Mesothelial cell of epicardium (in vitro differentiated cells): ENCODE measurements at regions not wholly inside any gene's neighbourhood (a gene's known extent, or its start where the extent isn't known, plus 50 kb on each side); places are given as distances from the start of the nearest gene placed in this dataset.

ENCODE experiments used
- DNase-seq, 2 experiments: peaks; one replicate each; pipeline ENCODE4 v3.0.0; 2021; ENCODE audit warnings: low spot score in 2 of 2; ENCODE audit not compliant: unreplicated experiment in 2 of 2
- H3K27ac Mint-ChIP-seq: 2 replicates; pipeline ENCODE4 v1.8.0; 2021; ENCODE audit warnings: mixed read lengths
- H3K27me3 Mint-ChIP-seq: 2 replicates; pipeline ENCODE4 v1.8.0; 2021; ENCODE audit warnings: low read depth, mixed read lengths
- H3K36me3 Mint-ChIP-seq: 2 replicates; pipeline ENCODE4 v1.8.0; 2021; ENCODE audit warnings: mixed read lengths
- H3K4me1 Mint-ChIP-seq: 2 replicates; pipeline ENCODE4 v1.8.0; 2021; ENCODE audit warnings: mixed read lengths
- H3K4me3 Mint-ChIP-seq: 2 replicates; pipeline ENCODE4 v1.8.0; 2021; ENCODE audit warnings: mild to moderate bottlenecking, moderate library complexity, mixed read lengths
- H3K9me3 Mint-ChIP-seq: 2 replicates; pipeline ENCODE4 v1.8.0; 2021; ENCODE audit warnings: mixed read lengths
- TF ChIP-seq, protein P1 (sequence below): fragments of 200-600 bp; sonication (generic); IDR thresholded peaks from one replicate; pipeline ENCODE4 v1.5.0; 2021; ENCODE audit warnings: antibody characterized with exemption; ENCODE audit not compliant: unreplicated experiment

DNA sequence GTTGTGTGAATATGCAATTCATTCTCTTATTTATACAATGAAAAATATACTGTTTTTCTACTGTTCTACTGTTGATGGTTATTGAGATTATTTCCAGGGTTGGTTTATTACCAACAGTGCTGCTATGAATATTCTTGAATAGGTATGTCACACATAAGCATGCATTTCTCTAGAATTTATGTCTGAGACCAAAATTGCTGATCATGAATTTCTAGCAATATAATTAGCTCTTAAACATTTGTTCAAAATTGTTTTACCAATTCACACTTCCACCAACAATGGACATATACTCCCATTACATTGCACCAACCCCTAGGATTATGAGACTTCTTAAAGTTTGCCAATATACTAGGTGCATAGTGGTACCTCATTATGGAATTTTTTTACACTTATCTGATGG, 164.1 kb upstream of the KCNQ5 start:
- TF ChIP-seq, protein P1, sequence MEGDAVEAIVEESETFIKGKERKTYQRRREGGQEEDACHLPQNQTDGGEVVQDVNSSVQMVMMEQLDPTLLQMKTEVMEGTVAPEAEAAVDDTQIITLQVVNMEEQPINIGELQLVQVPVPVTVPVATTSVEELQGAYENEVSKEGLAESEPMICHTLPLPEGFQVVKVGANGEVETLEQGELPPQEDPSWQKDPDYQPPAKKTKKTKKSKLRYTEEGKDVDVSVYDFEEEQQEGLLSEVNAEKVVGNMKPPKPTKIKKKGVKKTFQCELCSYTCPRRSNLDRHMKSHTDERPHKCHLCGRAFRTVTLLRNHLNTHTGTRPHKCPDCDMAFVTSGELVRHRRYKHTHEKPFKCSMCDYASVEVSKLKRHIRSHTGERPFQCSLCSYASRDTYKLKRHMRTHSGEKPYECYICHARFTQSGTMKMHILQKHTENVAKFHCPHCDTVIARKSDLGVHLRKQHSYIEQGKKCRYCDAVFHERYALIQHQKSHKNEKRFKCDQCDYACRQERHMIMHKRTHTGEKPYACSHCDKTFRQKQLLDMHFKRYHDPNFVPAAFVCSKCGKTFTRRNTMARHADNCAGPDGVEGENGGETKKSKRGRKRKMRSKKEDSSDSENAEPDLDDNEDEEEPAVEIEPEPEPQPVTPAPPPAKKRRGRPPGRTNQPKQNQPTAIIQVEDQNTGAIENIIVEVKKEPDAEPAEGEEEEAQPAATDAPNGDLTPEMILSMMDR: no peak
- Mint-ChIP-seq H3K9me3 (no peaks in the 10 kb centered on the region), H3K27ac (no peak overlapping the region), H3K4me3 (no peak overlapping the region), H3K27me3 (peaks cover 10% of the 10 kb centered on the region), H3K36me3 (no peaks in the 10 kb centered on the region), H3K4me1 (no peaks in the 10 kb centered on the region)
- no peak for DNase-seq

DNA sequence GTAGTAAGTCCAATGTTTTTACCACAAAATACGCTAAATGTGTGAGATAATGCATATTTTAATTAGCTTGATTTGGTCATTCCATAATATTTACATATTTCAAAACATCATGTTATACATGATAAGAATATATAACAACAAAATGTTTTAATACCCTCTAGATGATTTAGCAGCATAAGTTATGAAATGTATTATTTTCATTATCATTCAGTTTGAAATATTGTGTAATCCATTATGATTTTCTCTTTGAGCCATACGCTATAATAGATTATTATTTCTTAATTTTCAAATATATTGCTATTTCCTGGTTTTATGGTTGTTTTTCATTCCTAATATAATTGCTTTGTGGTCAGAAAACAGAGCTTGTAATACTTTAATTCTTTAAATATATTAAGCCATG, 163.3 kb upstream of the KCNQ5 start:
- H3K4me1 Mint-ChIP-seq: no peaks in the 10 kb centered on the region
- H3K36me3 Mint-ChIP-seq: no peaks in the 10 kb centered on the region
- no peak for DNase-seq
- TF ChIP-seq, protein P1: no peak
- peaks cover 11% of the 10 kb centered on the region for H3K27me3 Mint-ChIP-seq
- H3K27ac Mint-ChIP-seq: no peak overlapping the region
- no peaks in the 10 kb centered on the region for H3K9me3 Mint-ChIP-seq
- H3K4me3 Mint-ChIP-seq: no peak overlapping the region

DNA sequence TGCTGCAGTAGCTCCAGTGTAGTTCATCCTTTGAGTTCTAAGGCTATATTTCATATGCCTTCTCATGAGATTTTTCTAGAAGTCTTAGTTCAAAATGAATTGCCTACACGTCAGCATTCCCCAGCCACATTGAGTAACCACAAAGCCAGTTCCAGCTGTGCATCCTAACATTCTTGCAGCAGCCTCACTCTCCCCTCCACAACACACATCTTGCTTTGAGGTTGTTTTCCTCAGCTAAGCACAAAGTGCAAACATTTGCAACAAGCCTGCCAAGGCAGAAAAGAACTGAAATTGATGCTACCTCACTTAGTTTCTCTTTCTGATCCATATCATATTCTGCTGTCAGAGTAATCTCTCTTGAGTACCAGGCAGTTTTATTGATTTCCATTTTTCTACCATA, 160.7 kb upstream of the KCNQ5 start:
- TF ChIP-seq, protein P1: no peak
- no peak for DNase-seq
- Mint-ChIP-seq H3K36me3 (no peaks in the 10 kb centered on the region), H3K27me3 (peaks cover 14% of the 10 kb centered on the region), H3K9me3 (no peaks in the 10 kb centered on the region), H3K4me1 (no peaks in the 10 kb centered on the region), H3K27ac (no peak overlapping the region), H3K4me3 (no peak overlapping the region)

DNA sequence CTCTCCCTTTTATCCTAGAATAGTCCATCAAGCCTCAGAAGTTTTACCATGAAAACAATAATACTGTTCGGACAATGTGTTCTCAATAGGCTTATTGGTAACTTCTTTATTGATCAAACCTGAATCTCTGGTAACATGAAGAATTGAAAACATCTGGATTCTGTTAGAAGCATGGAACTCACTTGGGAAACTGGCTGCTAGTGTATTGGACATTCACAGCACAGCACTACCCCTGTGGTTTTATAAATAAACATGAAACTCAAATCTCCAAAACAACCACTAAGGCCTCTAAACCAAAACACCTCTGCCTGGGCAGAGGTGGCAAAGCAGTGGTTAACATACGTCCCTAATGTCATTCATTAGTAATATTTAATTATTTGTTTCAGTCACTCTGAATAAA, 157.6 kb upstream of the KCNQ5 start:
- no peaks in the 10 kb centered on the region for H3K36me3 Mint-ChIP-seq
- no peak overlapping the region for H3K4me3 Mint-ChIP-seq
- TF ChIP-seq, protein P1: no peak
- no peak for DNase-seq
- peaks cover 2% of the 10 kb centered on the region for H3K4me1 Mint-ChIP-seq
- peaks cover 4% of the 10 kb centered on the region for H3K9me3 Mint-ChIP-seq
- H3K27me3 Mint-ChIP-seq: peaks cover 11% of the 10 kb centered on the region
- no peak overlapping the region for H3K27ac Mint-ChIP-seq

DNA sequence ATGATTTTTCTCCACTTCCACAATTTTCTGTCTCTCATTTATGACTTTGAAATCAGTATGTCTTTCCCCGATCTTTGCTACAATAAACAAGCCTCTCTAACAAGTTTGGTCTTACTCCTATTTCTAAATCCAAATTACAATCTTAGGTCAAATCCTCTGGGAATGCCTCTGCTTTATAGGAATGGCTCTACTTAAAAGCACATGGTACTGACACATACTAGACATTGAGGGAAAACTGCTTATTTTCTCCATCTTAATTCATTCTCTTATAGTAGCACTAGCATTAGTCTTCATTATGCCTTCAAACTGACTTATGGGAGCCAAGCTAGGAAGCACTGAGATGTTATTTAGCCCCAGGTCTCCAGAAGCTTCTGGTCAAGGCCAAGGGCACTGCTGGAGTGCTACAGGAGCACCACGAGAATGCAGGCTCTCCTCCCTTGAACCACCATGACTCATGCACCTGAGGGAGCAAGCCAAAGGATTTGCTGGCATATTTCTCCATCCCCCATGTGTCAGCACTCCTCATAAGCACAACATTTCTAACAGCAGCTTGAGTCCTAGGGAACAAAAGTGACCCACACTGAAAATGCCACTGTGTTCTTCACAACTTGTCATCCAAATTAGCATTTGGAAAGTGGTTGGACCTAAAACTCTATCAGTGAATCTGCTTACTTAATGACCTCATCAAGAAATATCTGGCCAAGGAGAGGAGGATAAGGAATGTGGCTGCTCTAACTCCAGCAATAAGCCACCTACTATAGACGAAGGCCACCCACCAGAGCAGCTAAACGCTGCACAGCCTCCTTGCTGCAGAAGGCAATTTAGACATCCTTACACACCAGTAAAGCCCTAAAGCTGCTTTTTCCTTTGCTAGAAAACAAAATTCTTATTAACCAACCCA, 156.8 kb upstream of the KCNQ5 start:
- Mint-ChIP-seq H3K27ac (no peak overlapping the region), H3K4me1 (peaks cover 2% of the 10 kb centered on the region), H3K4me3 (no peak overlapping the region), H3K9me3 (peaks cover 4% of the 10 kb centered on the region), H3K36me3 (no peaks in the 10 kb centered on the region), H3K27me3 (peaks cover 9% of the 10 kb centered on the region)
- TF ChIP-seq, protein P1: no peak
- no peak for DNase-seq
